Cardiac muscle cell (in vitro differentiated cells and primary cell): ENCODE measurements at regions not wholly inside any gene's neighbourhood (a gene's known extent, or its start where the extent isn't known, plus 50 kb on each side); places are given as distances from the start of the nearest gene placed in this dataset.
A peak's percentile ranks its signal among the peaks of the same experiment; 100 is the strongest.

ENCODE experiments used
- DNase-seq, 2 donors: peaks; one replicate each; pipeline versions ENCODE4 v3.0.0 to v3.0.0-alpha.2; 2010 to 2017; ENCODE audit warnings: low read depth in 1 of 2, low spot score in 1 of 2
- H3K27ac ChIP-seq: fragments of 200-600 bp; sonication (generic); 2 replicates; pipeline ENCODE4 v1.5.1; 2016
- H3K27me3 ChIP-seq: fragments of 200-600 bp; sonication (generic); 2 replicates; pipeline ENCODE4 v1.6.0; 2016; ENCODE audit warnings: control low read depth
- H3K36me3 ChIP-seq: fragments of 200-600 bp; sonication (generic); 2 replicates; pipeline ENCODE4 v1.5.1; 2016; ENCODE audit warnings: control low read depth
- H3K4me1 ChIP-seq: fragments of 200-600 bp; sonication (generic); 2 replicates; pipeline ENCODE4 v1.8.1; 2017; ENCODE audit warnings: low read depth, mild to moderate bottlenecking, mixed run types
- H3K4me3 ChIP-seq: fragments of 200-600 bp; sonication (generic); 2 replicates; pipeline ENCODE4 v1.5.1; 2016; ENCODE audit warnings: mild to moderate bottlenecking
- H3K9me3 ChIP-seq: fragments of 200-600 bp; sonication (generic); 2 replicates; pipeline ENCODE4 v1.5.1; 2017; ENCODE audit warnings: low read depth, mild to moderate bottlenecking, control low read depth
- TF ChIP-seq, protein P1 (sequence below): IDR thresholded peaks from 2 replicates; pipeline ENCODE4 v1.5.1; 2012; ENCODE audit warnings: low read depth, mild to moderate bottlenecking, low read length

GRCh38 chr14:53696217-53696965, 260.2 kb downstream of the BMP4 start:
- TF ChIP-seq, protein P1, sequence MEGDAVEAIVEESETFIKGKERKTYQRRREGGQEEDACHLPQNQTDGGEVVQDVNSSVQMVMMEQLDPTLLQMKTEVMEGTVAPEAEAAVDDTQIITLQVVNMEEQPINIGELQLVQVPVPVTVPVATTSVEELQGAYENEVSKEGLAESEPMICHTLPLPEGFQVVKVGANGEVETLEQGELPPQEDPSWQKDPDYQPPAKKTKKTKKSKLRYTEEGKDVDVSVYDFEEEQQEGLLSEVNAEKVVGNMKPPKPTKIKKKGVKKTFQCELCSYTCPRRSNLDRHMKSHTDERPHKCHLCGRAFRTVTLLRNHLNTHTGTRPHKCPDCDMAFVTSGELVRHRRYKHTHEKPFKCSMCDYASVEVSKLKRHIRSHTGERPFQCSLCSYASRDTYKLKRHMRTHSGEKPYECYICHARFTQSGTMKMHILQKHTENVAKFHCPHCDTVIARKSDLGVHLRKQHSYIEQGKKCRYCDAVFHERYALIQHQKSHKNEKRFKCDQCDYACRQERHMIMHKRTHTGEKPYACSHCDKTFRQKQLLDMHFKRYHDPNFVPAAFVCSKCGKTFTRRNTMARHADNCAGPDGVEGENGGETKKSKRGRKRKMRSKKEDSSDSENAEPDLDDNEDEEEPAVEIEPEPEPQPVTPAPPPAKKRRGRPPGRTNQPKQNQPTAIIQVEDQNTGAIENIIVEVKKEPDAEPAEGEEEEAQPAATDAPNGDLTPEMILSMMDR: no peak
- no peak overlapping the region for H3K27ac ChIP-seq
- no peaks in the 10 kb centered on the region for H3K27me3 ChIP-seq
- H3K36me3 ChIP-seq: no peaks in the 10 kb centered on the region
- no peaks in the 10 kb centered on the region for H3K4me1 ChIP-seq
- no peaks in the 10 kb centered on the region for H3K9me3 ChIP-seq
- no peak overlapping the region for H3K4me3 ChIP-seq
- peak in 1 of 2 donors; percentile 2 for DNase-seq

- H3K36me3 ChIP-seq: no peaks in the 10 kb centered on the region
- no peaks in the 10 kb centered on the region for H3K27me3 ChIP-seq
- no peaks in the 10 kb centered on the region for H3K4me1 ChIP-seq
- no peaks in the 10 kb centered on the region for H3K9me3 ChIP-seq
- no peak overlapping the region for H3K27ac ChIP-seq
- TF ChIP-seq, protein P1: no peak
- DNase-seq: no peak
- H3K4me3 ChIP-seq: no peak overlapping the region
Measured at GRCh38 chr14:53695692-53696214, 260.9 kb downstream of the BMP4 start.

DNA sequence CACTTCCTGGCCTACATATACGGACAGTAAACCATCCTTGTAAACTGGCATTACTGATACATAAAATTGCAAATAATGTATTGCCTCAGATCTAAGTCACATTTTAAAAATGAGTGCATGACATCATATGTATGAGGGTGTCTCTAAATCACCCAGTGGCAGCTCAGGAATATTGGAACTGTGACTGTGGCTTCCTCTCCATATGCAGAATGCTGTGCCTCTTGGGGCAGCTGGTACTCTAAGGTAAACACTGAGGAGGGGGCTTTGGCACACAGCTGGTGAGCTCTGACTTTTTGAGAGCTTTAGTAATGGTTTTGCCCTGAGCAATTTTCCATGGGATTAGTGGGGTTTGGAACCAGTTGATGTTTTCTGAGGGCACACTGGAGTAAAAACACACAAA, 263.7 kb downstream of the BMP4 start:
- no peaks in the 10 kb centered on the region for H3K36me3 ChIP-seq
- H3K4me3 ChIP-seq: no peak overlapping the region
- no peaks in the 10 kb centered on the region for H3K4me1 ChIP-seq
- DNase-seq: no peak
- H3K27me3 ChIP-seq: no peaks in the 10 kb centered on the region
- H3K9me3 ChIP-seq: no peaks in the 10 kb centered on the region
- TF ChIP-seq, protein P1: no peak
- H3K27ac ChIP-seq: no peak overlapping the region

GRCh38 chr14:53692451-53692850, 264.2 kb downstream of the BMP4 start:
- Histone ChIP-seq H3K36me3 (no peaks in the 10 kb centered on the region), H3K27me3 (no peaks in the 10 kb centered on the region), H3K27ac (no peak overlapping the region), H3K4me1 (no peaks in the 10 kb centered on the region), H3K9me3 (no peaks in the 10 kb centered on the region), H3K4me3 (no peak overlapping the region)
- DNase-seq: no peak
- TF ChIP-seq, protein P1: no peak

GRCh38 chr14:53683229-53683628, 273.4 kb downstream of the BMP4 start:
- Histone ChIP-seq H3K27me3 (no peaks in the 10 kb centered on the region), H3K27ac (no peak overlapping the region), H3K4me3 (no peak overlapping the region), H3K36me3 (no peaks in the 10 kb centered on the region), H3K4me1 (no peaks in the 10 kb centered on the region), H3K9me3 (no peaks in the 10 kb centered on the region)
- TF ChIP-seq, protein P1: no peak
- DNase-seq: no peak
